Transverse colon (tissue), 4 donors: ENCODE measurements at regions not wholly inside any gene's neighbourhood (a gene's known extent, or its start where the extent isn't known, plus 50 kb on each side); places are given as distances from the start of the nearest gene placed in this dataset.
"Not testable (repeated sequence)": the region's sequence is repeated elsewhere in the genome, so short reads cannot be mapped to it uniquely, and the experiment has no call there.

Source experiments
- DNase-seq: peaks from one replicate; pipeline ENCODE4 v3.0.0-alpha.2; 2019
- H3K27ac ChIP-seq, 4 donors: fragments of 200-600 bp; sonication (generic); 2 replicates each; pipeline ENCODE4 v1.5.1; 2016 to 2018; ENCODE audit warnings: inconsistent platforms in 4 of 4
- H3K27me3 ChIP-seq: fragments of 200-600 bp; sonication (generic); 2 replicates; pipeline ENCODE4 v1.5.1; 2017; ENCODE audit warnings: inconsistent platforms
- H3K36me3 ChIP-seq, 4 donors: fragments of 200-600 bp; sonication (generic); 2 replicates each; pipeline ENCODE4 v1.5.1; 2017 to 2019; ENCODE audit warnings: inconsistent platforms in 4 of 4
- H3K4me1 ChIP-seq, 4 donors: fragments of 200-600 bp; sonication (generic); 2 replicates each; pipeline ENCODE4 v1.5.1; 2017 to 2020; ENCODE audit warnings: inconsistent platforms in 4 of 4
- H3K4me3 ChIP-seq, 4 donors: fragments of 200-600 bp; sonication (generic); 1 replicate in 1 of 4; 2 replicates in 3 of 4; pipeline versions ENCODE4 v1.5.1 to v1.6.1; 2017 to 2019; ENCODE audit warnings: inconsistent platforms in 4 of 4
- H3K9me3 ChIP-seq, 2 donors: fragments of 200-600 bp; sonication (generic); 2 replicates each; pipeline ENCODE4 v1.5.1; 2017 to 2019; ENCODE audit warnings: inconsistent platforms in 2 of 2
- CTCF ChIP-seq, 5 experiments: fragments of 200-600 bp in 3 of 5; fragments of 450-650 bp in 2 of 5; sonication (generic) in 3 of 5; IDR thresholded peaks; 1 replicate in 2 of 5; 2 replicates in 3 of 5; pipeline ENCODE4 v1.5.1; 2016 to 2017; ENCODE audit warnings: antibody characterized with exemption in 5 of 5, inconsistent platforms in 3 of 5, mild to moderate bottlenecking in 2 of 5, moderate library complexity in 1 of 5
- EP300 ChIP-seq: sonication (generic); formaldehyde crosslinking; IDR thresholded peaks from one replicate; pipeline ENCODE4 v1.6.1; 2017; ENCODE audit warnings: antibody characterized with exemption, low read depth
- POLR2A ChIP-seq: fragments of 450-650 bp; IDR thresholded peaks from one replicate; pipeline ENCODE4 v1.6.1; 2016; ENCODE audit warnings: antibody characterized with exemption, mild to moderate bottlenecking, moderate library complexity
- POLR2AphosphoS5 ChIP-seq, 3 donors: sonication (generic); formaldehyde crosslinking; IDR thresholded peaks; one replicate each; pipeline ENCODE4 v1.6.1; 2016; ENCODE audit warnings: antibody characterized with exemption in 3 of 3
- WGBS, 2 donors: methylation state at CpG; one replicate each; pipeline ENCODE4 v1.1.5; 2018; ENCODE audit warnings: low coverage in 1 of 2; 5-methylcytosine and 5-hydroxymethylcytosine counted together
- in situ Hi-C, 4 donors: fragments of 200-750 bp; cut with MboI; loops; one replicate each; pipeline versions ENCODE4 v1.15.0 to v1.15.1; 2017; ENCODE audit warnings: low sequenced_read_pairs in 3 of 4, low pct_ligation_motif_present in 1 of 4, low pct_unique_long_range_greater_than_20kb in 1 of 4
- intact Hi-C: fragments of 100-400 bp; cut with DNase I; formaldehyde crosslinking; loops from one replicate; pipeline ENCODE4 v1.15.1; 2023; ENCODE audit warnings: low total_unique reads

- Histone ChIP-seq H3K9me3 (no peaks in the 10 kb centered on the region), H3K4me1 (no peaks in the 10 kb centered on the region), H3K27me3 (peaks cover 4% of the 10 kb centered on the region), H3K27ac (no peak overlapping the region), H3K4me3 (no peak overlapping the region), H3K36me3 (no peaks in the 10 kb centered on the region)
- intact Hi-C loops: no loop called here
- DNase-seq: no peak
- no peak for TF ChIP-seq POLR2AphosphoS5 (IDR thresholded peaks at IDR 0.05)
- in situ Hi-C loops: no loop called here
- WGBS, 2 donors: 83 to 89% methylated on average over 11 of the region's 11 CpGs
These were observed 110.4 kb upstream of the EXOC2 start for GRCh38 chr6:803191-803977.

GRCh38 chr6:802701-803100, 109.8 kb upstream of the EXOC2 start:
- Histone ChIP-seq H3K27me3 (peaks cover 4% of the 10 kb centered on the region), H3K9me3 (no peaks in the 10 kb centered on the region), H3K4me1 (no peaks in the 10 kb centered on the region), H3K4me3 (no peak overlapping the region), H3K27ac (no peak overlapping the region), H3K36me3 (no peaks in the 10 kb centered on the region)
- intact Hi-C loops (no loop called here), in situ Hi-C loops (no loop called here)
- no peak for DNase-seq
- TF ChIP-seq POLR2A: no peak
- TF ChIP-seq EP300: no peak
- TF ChIP-seq POLR2AphosphoS5 (IDR thresholded peaks at IDR 0.05): no peak
- TF ChIP-seq CTCF (IDR thresholded peaks at IDR 0.05): no peak
- WGBS, 2 donors: 76 to 83% methylated on average over 9 of the region's 9 CpGs

GRCh38 chr6:802223-802622, 109.3 kb upstream of the EXOC2 start:
- H3K4me3 ChIP-seq, H3K36me3 ChIP-seq, DNase-seq, intact Hi-C loops, H3K9me3 ChIP-seq, H3K27ac ChIP-seq, H3K4me1 ChIP-seq, H3K27me3 ChIP-seq, in situ Hi-C loops: not testable (repeated sequence)
- 50 to 81% methylated on average over 1 to 10 of the region's 10 CpGs for WGBS, 2 donors

- DNase-seq: no peak
- no peak overlapping the region for H3K4me3 ChIP-seq
- H3K9me3 ChIP-seq: no peaks in the 10 kb centered on the region
- intact Hi-C loops (loop anchor here (5.0 kb wide), 1 partner anchor 583 kb away; no protein-coding TSS in a partner anchor), in situ Hi-C loops (loop anchor here (5.0 to 25.0 kb wide), 5 partner anchors 205 to 613 kb away; no protein-coding TSS in a partner anchor)
- H3K4me1 ChIP-seq: no peaks in the 10 kb centered on the region
- TF ChIP-seq CTCF (IDR thresholded peaks at IDR 0.05) (no peak), POLR2AphosphoS5 (IDR thresholded peaks at IDR 0.05) (no peak), EP300 (no peak), POLR2A (no peak)
- H3K36me3 ChIP-seq: no peaks in the 10 kb centered on the region
- peaks cover 29% of the 10 kb centered on the region for H3K27me3 ChIP-seq
- WGBS, 2 donors: 83 to 93% methylated on average over 3 to 6 of the region's 6 CpGs
- no peak overlapping the region for H3K27ac ChIP-seq
These were observed 106.8 kb upstream of the EXOC2 start for GRCh38 chr6:799769-800168.

GRCh38 chr6:797479-798077, 104.6 kb upstream of the EXOC2 start:
- no peaks in the 10 kb centered on the region for H3K9me3 ChIP-seq
- H3K36me3 ChIP-seq: no peaks in the 10 kb centered on the region
- 5 to 8% methylated on average over 5 of the region's 5 CpGs for WGBS, 2 donors
- H3K27me3 ChIP-seq: peaks cover 47% of the 10 kb centered on the region
- no peaks in the 10 kb centered on the region for H3K4me1 ChIP-seq
- TF ChIP-seq POLR2AphosphoS5 (IDR thresholded peaks at IDR 0.05) (no peak), CTCF (IDR thresholded peaks at IDR 0.05) (peak; percentile 73 to 84 (median 74))
- intact Hi-C loops: loop anchor here (5.0 kb wide), 1 partner anchor 585 kb away; no protein-coding TSS in a partner anchor
- no peak overlapping the region for H3K27ac ChIP-seq
- H3K4me3 ChIP-seq: no peak overlapping the region
- in situ Hi-C loops: loop anchor here (5.0 to 25.0 kb wide), 5 partner anchors 203 to 615 kb away; no protein-coding TSS in a partner anchor
- peak; percentile 46 for DNase-seq
